Activated CD8-positive, alpha-beta T cell treated with anti-CD3 and anti-CD28 coated beads, Interleukin-2, amount 10 ng/mL, durations not matched to agents 7 days and 5 days (primary cell): ENCODE measurements at regions not wholly inside any gene's neighbourhood (a gene's known extent, or its start where the extent isn't known, plus 50 kb on each side); places are given as distances from the start of the nearest gene placed in this dataset.

Experiments used
- ATAC-seq: fragments of 150-1000 bp; cut with Tn5 transposase; one replicate; pipeline ENCODE4 v1.10.0; 2021; ENCODE audit warnings: moderate library complexity
- CTCF ChIA-PET: fragments of 350-600 bp; sonication (Branson Sonifier 250); formaldehyde crosslinking; loops from one replicate; lab custom pipeline; 2021; ENCODE audit warnings: antibody characterized with exemption; lab: Charles Lee
- POLR2A ChIA-PET: fragments of 350-600 bp; sonication (Branson Sonifier 250); formaldehyde crosslinking; loops from one replicate; lab custom pipeline; 2021; ENCODE audit warnings: antibody characterized with exemption; lab: Charles Lee
- DNase-seq: peaks from one replicate; pipeline ENCODE4 v3.0.0-alpha.2; 2020
- H3K27ac Mint-ChIP-seq: one replicate; pipeline ENCODE4 v1.8.0; 2021; ENCODE audit warnings: mild to moderate bottlenecking, mixed read lengths
- H3K27me3 Mint-ChIP-seq: one replicate; pipeline ENCODE4 v1.8.0; 2021; ENCODE audit warnings: low read depth, mixed read lengths
- H3K36me3 Mint-ChIP-seq: one replicate; pipeline ENCODE4 v1.8.0; 2021; ENCODE audit warnings: low read depth, mixed read lengths
- H3K4me1 Mint-ChIP-seq: one replicate; pipeline ENCODE4 v1.8.0; 2021; ENCODE audit warnings: low read depth, mixed read lengths
- H3K4me3 Mint-ChIP-seq: one replicate; pipeline ENCODE4 v1.8.0; 2021; ENCODE audit warnings: mild to moderate bottlenecking, mixed read lengths
- H3K9me3 Mint-ChIP-seq: one replicate; pipeline ENCODE4 v1.8.0; 2022; ENCODE audit warnings: mixed read lengths; ENCODE audit not compliant: insufficient read depth

DNA sequence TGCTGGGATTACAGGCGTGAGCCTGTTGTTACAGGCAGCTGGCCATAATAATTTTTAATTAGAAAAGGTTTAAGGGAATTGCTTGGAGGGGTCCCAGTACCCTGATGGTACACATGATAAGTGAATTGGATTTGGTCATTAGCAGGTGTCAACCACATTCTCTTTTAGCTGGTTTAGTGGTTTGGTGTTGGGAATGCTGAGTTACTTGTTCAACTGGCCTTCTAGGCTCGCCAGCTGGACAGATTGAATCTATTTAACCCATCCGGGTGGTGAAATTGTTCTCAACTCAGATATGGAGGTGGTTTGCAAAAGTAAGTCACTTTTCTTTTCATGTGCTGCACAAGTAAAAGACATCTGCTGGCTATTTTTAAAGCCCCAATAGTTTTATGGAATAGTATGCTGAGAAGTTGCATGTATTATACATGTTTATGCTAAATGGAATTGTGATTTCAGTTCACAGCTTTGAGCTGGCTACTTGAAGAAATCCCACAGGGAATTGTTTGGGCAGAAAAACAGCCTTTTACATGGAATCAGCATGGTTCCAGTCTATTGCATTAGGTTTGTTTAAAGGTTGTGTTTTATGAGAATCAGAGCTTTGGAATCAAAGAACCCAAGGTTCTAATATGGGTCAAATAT lies 149.8 kb upstream of the SLC28A3 start:
- ChIA-PET CTCF (no interaction called here), POLR2A (no interaction called here)
- DNase-seq (no peak), ATAC-seq (no peak)
- H3K4me3 Mint-ChIP-seq, result no peak overlapping the region
- no peak overlapping the region for H3K27ac Mint-ChIP-seq
- peaks cover 2% of the 10 kb centered on the region for H3K27me3 Mint-ChIP-seq
- no peaks in the 10 kb centered on the region for H3K4me1 Mint-ChIP-seq
- no peaks in the 10 kb centered on the region for H3K9me3 Mint-ChIP-seq
- H3K36me3 Mint-ChIP-seq, result no peaks in the 10 kb centered on the region

DNA sequence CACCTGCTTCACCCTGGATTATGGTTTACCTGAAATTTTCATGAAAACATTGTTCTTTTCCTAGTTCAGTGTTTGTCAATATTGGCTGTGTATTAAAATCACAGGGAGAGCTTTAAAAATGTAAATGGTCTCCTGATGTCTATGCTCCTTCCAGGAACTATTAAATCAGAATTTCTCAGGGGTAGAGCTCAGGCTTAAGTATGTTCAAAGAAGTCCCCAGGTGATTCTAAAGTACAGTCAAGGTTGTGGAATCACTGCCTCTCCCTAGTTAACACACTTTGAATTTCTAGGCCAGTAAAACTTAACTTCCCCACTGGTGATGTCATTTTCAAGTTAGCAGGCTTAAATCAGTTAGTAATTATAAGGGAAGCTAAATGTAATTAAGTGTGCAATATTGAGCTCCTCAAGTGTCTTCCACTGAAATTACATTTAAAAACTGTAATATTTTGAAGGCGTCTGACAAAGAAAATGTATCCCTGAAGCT lies 150.3 kb upstream of the SLC28A3 start:
- no peak overlapping the region for H3K27ac Mint-ChIP-seq
- no peak for DNase-seq
- ATAC-seq, result no peak
- no peaks in the 10 kb centered on the region for H3K9me3 Mint-ChIP-seq
- no peaks in the 10 kb centered on the region for H3K4me1 Mint-ChIP-seq
- ChIA-PET POLR2A (no interaction called here), CTCF (no interaction called here)
- H3K27me3 Mint-ChIP-seq, result peaks cover 2% of the 10 kb centered on the region
- H3K4me3 Mint-ChIP-seq, result no peak overlapping the region
- no peaks in the 10 kb centered on the region for H3K36me3 Mint-ChIP-seq

DNA sequence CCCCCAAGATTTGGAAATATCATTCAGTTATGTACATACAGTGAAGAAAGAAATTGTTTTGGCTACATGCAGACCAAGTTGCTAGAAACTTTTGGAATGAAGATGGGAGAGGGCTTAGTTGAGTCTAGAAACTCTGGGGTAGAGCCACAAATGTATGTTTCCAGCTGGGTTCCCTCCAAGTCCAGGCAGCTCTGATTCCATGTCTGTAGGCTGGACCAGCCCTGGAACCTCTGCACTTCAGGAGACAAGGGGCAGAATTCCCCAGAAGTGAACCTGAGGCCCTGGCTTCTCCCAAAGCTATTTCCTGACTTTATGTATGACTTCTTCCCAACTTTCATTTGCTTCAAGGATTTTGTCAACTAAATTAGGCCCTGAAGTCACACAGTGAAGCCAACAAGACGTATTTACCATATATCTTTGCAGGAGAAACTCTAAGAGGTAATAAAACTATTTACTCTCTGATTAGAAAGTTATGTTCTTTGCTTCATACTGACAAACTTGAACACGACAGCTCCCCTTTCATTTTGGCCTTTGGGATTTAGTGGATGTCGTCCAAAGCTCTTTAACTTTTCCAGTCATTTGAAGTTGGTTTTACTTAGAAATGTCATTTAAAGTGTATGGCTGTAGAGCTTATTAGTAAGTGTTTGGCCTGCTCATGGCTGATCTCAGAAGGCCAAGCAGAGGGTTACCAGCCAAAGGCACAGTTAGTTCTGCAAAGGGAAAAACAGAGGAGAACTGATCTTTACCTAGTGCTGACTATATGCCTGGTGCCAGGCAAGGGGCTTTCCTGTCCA lies 152.0 kb upstream of the SLC28A3 start:
- peaks cover 2% of the 10 kb centered on the region for H3K27me3 Mint-ChIP-seq
- ChIA-PET CTCF (no interaction called here), POLR2A (no interaction called here)

DNA sequence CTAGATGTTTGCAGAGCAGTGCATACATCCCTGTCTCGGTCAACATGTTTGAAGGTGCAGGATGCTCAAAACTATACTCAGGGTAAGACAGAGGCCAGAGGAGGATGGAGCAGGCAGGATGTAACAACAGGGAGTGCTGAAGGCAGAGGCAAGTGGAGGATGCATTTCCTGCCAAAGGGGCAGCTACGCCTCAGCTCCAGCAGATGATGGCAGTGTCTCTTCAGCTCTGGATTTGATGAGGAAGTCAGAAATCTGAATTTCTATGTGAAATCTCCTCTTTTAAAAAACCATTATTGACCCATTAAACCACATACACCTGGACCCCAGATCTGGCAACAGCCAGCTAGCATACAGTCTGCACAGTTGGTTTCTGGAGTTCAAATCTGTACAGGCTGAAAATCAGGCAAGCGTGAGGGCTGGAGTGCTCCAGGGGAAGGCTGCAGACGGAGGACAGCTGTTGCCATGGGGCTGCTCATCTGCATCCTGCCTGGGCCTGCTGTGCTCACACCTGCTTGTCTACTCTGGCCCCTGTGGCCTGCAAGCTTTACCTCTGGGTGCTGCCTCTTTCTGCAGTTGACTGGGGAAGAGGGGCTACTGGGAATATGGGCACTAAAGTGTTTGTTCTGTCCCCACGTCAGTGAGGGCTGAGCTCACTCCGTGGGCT lies 152.9 kb upstream of the SLC28A3 start:
- no peaks in the 10 kb centered on the region for H3K36me3 Mint-ChIP-seq
- ATAC-seq, result no peak
- ChIA-PET CTCF (no interaction called here), POLR2A (no interaction called here)
- no peaks in the 10 kb centered on the region for H3K4me1 Mint-ChIP-seq
- H3K27me3 Mint-ChIP-seq, result peaks cover 2% of the 10 kb centered on the region
- H3K9me3 Mint-ChIP-seq, result no peaks in the 10 kb centered on the region
- no peak overlapping the region for H3K27ac Mint-ChIP-seq
- no peak overlapping the region for H3K4me3 Mint-ChIP-seq
- DNase-seq, result no peak

More for the DNA sequence above, 152.0 kb upstream of the SLC28A3 start:
- no peak overlapping the region for H3K27ac Mint-ChIP-seq
- no peaks in the 10 kb centered on the region for H3K36me3 Mint-ChIP-seq
- no peak for DNase-seq
- no peaks in the 10 kb centered on the region for H3K4me1 Mint-ChIP-seq
- ATAC-seq, result no peak
- H3K9me3 Mint-ChIP-seq, result no peaks in the 10 kb centered on the region
- no peak overlapping the region for H3K4me3 Mint-ChIP-seq

DNA sequence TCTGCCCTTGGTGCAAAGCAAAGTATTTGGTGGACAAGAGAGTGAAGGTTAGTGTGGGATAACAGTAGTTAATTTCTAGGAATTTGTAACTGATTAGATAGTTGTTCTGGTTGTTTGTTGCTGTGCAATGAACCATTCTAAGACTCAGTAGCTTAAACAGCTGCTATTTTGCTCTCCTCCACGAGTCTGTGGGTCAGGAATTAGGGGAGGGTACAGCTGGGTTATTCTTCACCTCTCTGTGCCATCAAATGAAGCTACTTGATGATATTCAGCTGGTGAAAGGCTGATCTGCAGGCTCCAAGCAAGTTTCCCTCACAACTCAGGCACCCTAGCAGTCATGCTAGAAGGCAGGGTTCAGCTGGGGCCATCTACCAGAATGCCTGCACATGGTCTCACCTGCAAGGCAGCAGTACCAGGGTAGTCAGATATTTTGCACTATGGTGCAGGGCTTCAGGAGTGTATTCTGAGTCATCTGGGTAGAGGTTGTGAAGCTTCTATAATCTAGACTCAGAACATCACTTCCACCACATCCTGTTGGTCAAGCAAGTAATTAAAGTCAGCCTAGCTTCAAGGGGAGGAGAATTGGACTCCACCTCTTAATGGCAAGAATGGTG lies 159.5 kb upstream of the SLC28A3 start:
- Mint-ChIP-seq H3K36me3 (no peaks in the 10 kb centered on the region), H3K9me3 (no peaks in the 10 kb centered on the region), H3K4me3 (no peak overlapping the region), H3K4me1 (no peaks in the 10 kb centered on the region), H3K27ac (no peak overlapping the region), H3K27me3 (no peaks in the 10 kb centered on the region)
- ATAC-seq (no peak), DNase-seq (no peak)
- POLR2A ChIA-PET, result no interaction called here
- CTCF ChIA-PET, result no interaction called here

DNA sequence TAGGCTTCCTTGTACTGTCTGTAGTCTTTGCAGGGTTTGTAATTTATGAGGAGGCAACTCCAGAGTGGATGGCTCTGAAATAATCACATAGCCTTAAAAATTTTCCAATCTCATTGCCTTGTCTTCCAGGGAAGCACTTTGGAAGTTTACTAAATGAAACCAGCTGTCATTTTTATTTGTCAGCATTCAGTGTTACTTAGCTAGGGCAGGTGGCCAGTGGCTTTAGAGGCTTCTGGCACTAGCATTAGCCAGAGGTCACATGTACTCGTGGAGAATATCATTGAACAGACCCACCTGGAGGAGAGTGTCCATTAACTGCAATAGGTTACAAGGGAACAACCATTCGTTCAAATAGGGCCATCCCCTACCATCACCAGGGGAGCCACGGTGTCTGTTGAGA lies 160.3 kb upstream of the SLC28A3 start:
- POLR2A ChIA-PET, result no interaction called here
- ATAC-seq, result no peak
- Mint-ChIP-seq H3K36me3 (no peaks in the 10 kb centered on the region), H3K4me3 (no peak overlapping the region), H3K27ac (no peak overlapping the region), H3K4me1 (no peaks in the 10 kb centered on the region), H3K27me3 (no peaks in the 10 kb centered on the region), H3K9me3 (no peaks in the 10 kb centered on the region)
- DNase-seq, result no peak
- CTCF ChIA-PET, result no interaction called here

DNA sequence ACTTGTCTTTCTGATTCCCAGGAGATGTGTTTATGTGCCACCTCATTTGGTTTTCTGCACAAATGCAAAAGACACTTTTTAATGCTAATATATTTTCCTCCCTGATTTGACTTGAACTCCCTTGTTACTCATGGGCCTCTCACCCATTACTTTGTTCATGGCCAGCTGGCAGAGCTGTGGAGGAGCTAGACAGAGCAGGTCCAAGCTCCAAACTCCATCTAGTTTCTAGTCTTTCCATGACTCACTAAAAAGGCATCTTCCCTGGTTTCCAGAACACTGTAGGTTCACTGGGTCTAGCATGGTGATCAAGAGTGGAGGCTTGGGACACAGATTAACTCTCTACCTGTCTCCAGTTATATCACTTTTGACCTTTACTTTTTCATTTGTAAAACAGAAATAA lies 161.0 kb upstream of the SLC28A3 start:
- H3K27ac Mint-ChIP-seq, result no peak overlapping the region
- no peaks in the 10 kb centered on the region for H3K36me3 Mint-ChIP-seq
- ATAC-seq (no peak), DNase-seq (no peak)
- ChIA-PET POLR2A (no interaction called here), CTCF (no interaction called here)
- no peak overlapping the region for H3K4me3 Mint-ChIP-seq
- H3K4me1 Mint-ChIP-seq, result no peaks in the 10 kb centered on the region
- H3K9me3 Mint-ChIP-seq, result no peaks in the 10 kb centered on the region
- no peaks in the 10 kb centered on the region for H3K27me3 Mint-ChIP-seq

DNA sequence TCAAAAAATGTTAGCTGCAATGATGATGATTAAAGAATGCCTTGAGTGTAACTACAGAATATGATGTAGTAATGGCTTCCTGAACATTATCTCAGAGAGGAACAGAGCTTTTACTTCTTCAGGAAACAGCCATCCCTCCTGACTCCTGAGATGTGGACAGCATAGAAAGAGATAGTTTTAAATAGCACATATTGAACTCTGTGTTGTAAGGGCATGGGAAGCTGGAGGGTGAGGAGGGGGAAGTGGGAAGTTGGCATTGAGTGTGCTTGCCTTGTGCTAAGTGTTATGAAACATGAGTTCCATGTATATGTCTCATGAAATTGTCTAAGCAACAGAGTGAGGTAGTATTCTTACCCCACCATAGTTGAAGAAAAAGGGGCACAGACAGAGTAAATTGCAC lies 161.5 kb upstream of the SLC28A3 start:
- DNase-seq, result no peak
- Mint-ChIP-seq H3K4me1 (no peaks in the 10 kb centered on the region), H3K27ac (no peak overlapping the region), H3K36me3 (no peaks in the 10 kb centered on the region), H3K27me3 (no peaks in the 10 kb centered on the region), H3K4me3 (no peak overlapping the region), H3K9me3 (no peaks in the 10 kb centered on the region)
- ATAC-seq, result no peak
- ChIA-PET POLR2A (no interaction called here), CTCF (no interaction called here)

DNA sequence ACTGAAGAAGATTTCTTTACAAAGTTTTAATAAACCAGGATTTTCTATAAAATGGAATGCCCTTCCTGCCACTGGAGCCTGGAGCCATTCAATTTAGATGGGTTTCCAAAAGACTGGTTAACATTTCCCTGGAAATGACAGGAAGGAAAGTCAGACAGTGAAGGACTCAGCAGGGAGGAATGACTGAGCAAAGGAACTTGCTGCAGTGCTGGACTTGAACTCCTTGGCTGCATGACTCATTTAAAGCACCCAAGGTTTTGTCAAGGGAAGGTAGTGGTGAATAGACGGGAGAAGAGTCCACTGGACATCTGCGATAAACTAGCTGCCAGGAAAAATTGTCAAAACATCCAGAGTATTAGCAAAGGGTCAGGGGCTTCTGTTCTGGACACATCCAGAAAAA lies 163.8 kb upstream of the SLC28A3 start:
- POLR2A ChIA-PET, result no interaction called here
- Mint-ChIP-seq H3K27ac (no peak overlapping the region), H3K4me1 (no peaks in the 10 kb centered on the region), H3K9me3 (no peaks in the 10 kb centered on the region), H3K4me3 (no peak overlapping the region), H3K27me3 (no peaks in the 10 kb centered on the region), H3K36me3 (no peaks in the 10 kb centered on the region)
- CTCF ChIA-PET, result no interaction called here
- DNase-seq (no peak), ATAC-seq (no peak)

DNA sequence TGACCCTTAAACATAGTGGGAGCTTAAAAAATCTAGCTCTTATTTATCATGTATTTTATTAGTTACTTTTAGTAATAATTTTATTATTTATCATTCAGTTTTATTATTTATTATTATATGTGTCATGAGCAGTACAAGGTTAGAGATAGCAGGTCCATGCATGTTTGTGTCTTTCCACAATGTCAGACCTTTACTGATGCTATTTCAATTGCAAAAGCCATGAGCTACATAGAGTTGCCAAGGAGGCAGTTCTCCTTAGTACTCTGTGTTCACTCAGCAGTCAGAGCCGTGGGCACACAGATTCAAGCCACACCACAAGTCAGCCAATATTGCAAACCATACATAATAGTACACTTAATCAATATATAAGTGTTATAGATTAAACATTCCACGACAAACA lies 157.9 kb upstream of the NTRK2 start:
- DNase-seq (no peak), ATAC-seq (no peak)
- Mint-ChIP-seq H3K27ac (no peak overlapping the region), H3K4me1 (no peaks in the 10 kb centered on the region), H3K4me3 (no peak overlapping the region), H3K27me3 (no peaks in the 10 kb centered on the region), H3K9me3 (no peaks in the 10 kb centered on the region), H3K36me3 (no peaks in the 10 kb centered on the region)
- CTCF ChIA-PET, result no interaction called here
- POLR2A ChIA-PET, result no interaction called here

DNA sequence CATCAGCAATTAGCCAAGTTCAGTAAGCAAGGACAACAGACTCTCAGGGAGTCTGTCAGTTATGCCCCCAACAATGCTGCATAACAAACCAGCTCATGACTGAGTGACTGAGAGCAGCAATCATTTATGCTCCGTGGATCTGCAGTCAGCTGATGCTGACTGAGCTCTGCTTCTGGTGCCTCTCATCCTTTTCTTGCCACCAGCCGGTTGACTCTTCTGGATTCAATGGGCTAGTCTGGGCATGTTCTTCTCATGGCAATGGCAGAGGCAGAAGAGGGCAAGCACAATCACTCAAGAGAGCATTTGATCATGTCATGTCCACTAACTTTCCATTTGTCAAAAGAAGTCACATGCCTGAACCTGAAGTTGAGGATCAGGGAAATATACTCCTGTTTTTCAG lies 157.0 kb upstream of the NTRK2 start:
- Mint-ChIP-seq H3K4me1 (no peaks in the 10 kb centered on the region), H3K9me3 (no peaks in the 10 kb centered on the region), H3K27me3 (no peaks in the 10 kb centered on the region), H3K4me3 (no peak overlapping the region), H3K36me3 (no peaks in the 10 kb centered on the region), H3K27ac (no peak overlapping the region)
- no peak for ATAC-seq
- POLR2A ChIA-PET, result no interaction called here
- no peak for DNase-seq
- CTCF ChIA-PET, result no interaction called here

DNA sequence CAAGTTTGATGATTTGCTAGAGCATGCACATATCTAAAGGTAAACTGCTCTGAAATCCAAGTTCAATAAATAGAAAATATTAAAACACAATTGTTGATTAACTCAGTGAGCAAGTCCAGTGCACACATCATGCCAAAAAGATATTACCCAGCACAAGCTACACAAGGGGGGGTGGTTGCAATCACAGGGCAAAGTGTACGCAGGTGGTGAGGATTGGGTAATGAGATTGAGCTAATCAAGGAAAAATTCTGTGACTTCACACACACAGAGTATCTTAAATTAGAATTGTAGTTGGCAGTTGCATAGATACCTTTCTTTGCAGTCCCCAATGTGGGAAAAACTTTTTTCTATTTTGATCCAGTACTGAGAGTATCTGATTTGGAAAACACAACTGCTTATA lies 156.1 kb upstream of the NTRK2 start:
- Mint-ChIP-seq H3K36me3 (no peaks in the 10 kb centered on the region), H3K9me3 (no peaks in the 10 kb centered on the region), H3K4me3 (no peak overlapping the region), H3K4me1 (no peaks in the 10 kb centered on the region), H3K27ac (no peak overlapping the region), H3K27me3 (no peaks in the 10 kb centered on the region)
- DNase-seq, result no peak
- ChIA-PET CTCF (no interaction called here), POLR2A (no interaction called here)
- no peak for ATAC-seq
